H1 (cell line): ENCODE measurements at regions not wholly inside any gene's neighbourhood (a gene's known extent, or its start where the extent isn't known, plus 50 kb on each side); places are given as distances from the start of the nearest gene placed in this dataset.
A peak's percentile ranks its signal among the peaks of the same experiment; 100 is the strongest.

ENCODE experiments used
- CTCF ChIA-PET: fragments of 300-600 bp; sonication (Branson Sonifier 250); formaldehyde crosslinking; loops from one replicate; lab custom pipeline; 2021; ENCODE audit not compliant: partially characterized antibody; lab: Charles Lee
- POLR2A ChIA-PET: fragments of 300-600 bp; sonication (Branson Sonifier 250); formaldehyde crosslinking; loops from one replicate; lab custom pipeline; 2021; ENCODE audit warnings: inconsistent platforms; ENCODE audit not compliant: partially characterized antibody; lab: Charles Lee
- DNase-seq, 2 experiments: peaks; one replicate each; pipeline versions ENCODE4 v3.0.0 to v3.0.0-alpha.2; 2010 to 2022; ENCODE audit warnings: low spot score in 2 of 2, low read depth in 1 of 2, mixed read lengths in 1 of 2
- FAIRE-seq: peaks from 2 replicates; lab custom pipeline; 2011; peaks lifted over from hg19 to GRCh38; lab: Jason Lieb, UNC
- H2AFZ ChIP-seq: 2 replicates; pipeline ENCODE4 v1.8.1; 2012; ENCODE audit warnings: low read length, inconsistent platforms
- H2AK5ac ChIP-seq: 2 replicates; pipeline ENCODE4 v1.6.1; 2013; ENCODE audit warnings: low read depth, low read length
- H2BK120ac ChIP-seq: replicated peaks from 2 replicates; pipeline ENCODE3; 2013; ENCODE audit warnings: low read depth, low read length, inconsistent platforms
- H2BK12ac ChIP-seq: 2 replicates; pipeline ENCODE4 v1.6.1; 2013; ENCODE audit warnings: low read depth, low read length
- H2BK15ac ChIP-seq: 2 replicates; pipeline ENCODE4 v1.6.1; 2013; ENCODE audit warnings: low read length
- H2BK20ac ChIP-seq: 2 replicates; pipeline ENCODE4 v1.6.1; 2013; ENCODE audit warnings: low read length
- H2BK5ac ChIP-seq: 2 replicates; pipeline ENCODE4 v1.6.1; 2013; ENCODE audit warnings: low read depth, low read length
- H3K14ac ChIP-seq: 2 replicates; pipeline ENCODE4 v1.6.1; 2013; ENCODE audit warnings: inconsistent platforms; ENCODE audit not compliant: insufficient read length
- H3K18ac ChIP-seq: 2 replicates; pipeline ENCODE4 v1.6.1; 2013; ENCODE audit warnings: low read length; ENCODE audit errors: extremely low read depth
- H3K23ac ChIP-seq: 2 replicates; pipeline ENCODE4 v1.6.1; 2013; ENCODE audit warnings: inconsistent platforms; ENCODE audit not compliant: insufficient read length
- H3K23me2 ChIP-seq: 2 replicates; pipeline ENCODE4 v1.6.1; 2013; ENCODE audit warnings: low read depth, low read length
- H3K27ac ChIP-seq: 2 replicates; pipeline ENCODE4 v1.6.1; 2011; ENCODE audit warnings: low read depth, low read length, inconsistent platforms
- H3K27me3 ChIP-seq, 4 experiments: replicated peaks in 1 of 4; 1 replicate in 1 of 4; 2 replicates in 3 of 4; pipeline versions ENCODE4 v1.6.1 to v1.8.1; 2011 to 2013; ENCODE audit warnings: low read length in 3 of 4, mild to moderate bottlenecking in 3 of 4, inconsistent platforms in 2 of 4, mixed read lengths in 2 of 4, moderate library complexity in 1 of 4; ENCODE audit not compliant: control insufficient read depth in 3 of 4, insufficient read depth in 3 of 4; ENCODE audit errors: extremely low read depth in 1 of 4
- H3K36me3 ChIP-seq, 4 experiments: 2 replicates each; pipeline versions ENCODE4 v1.6.1 to v1.8.1; 2011 to 2013; ENCODE audit warnings: mild to moderate bottlenecking in 4 of 4, low read length in 3 of 4, moderate library complexity in 2 of 4, control low read depth in 1 of 4, inconsistent platforms in 1 of 4; ENCODE audit not compliant: insufficient read depth in 4 of 4, control insufficient read depth in 2 of 4
- H3K4ac ChIP-seq: replicated peaks from 2 replicates; pipeline ENCODE3; 2013; ENCODE audit warnings: low read length, low read depth, mixed read lengths, inconsistent platforms; ENCODE audit not compliant: insufficient read length
- H3K4me1 ChIP-seq, 4 experiments: replicated peaks in 1 of 4; 1 replicate in 1 of 4; 2 replicates in 3 of 4; pipeline versions ENCODE4 v1.6.1 to v1.8.1; 2011 to 2013; ENCODE audit warnings: low read length in 3 of 4, inconsistent platforms in 2 of 4, mixed read lengths in 1 of 4; ENCODE audit not compliant: insufficient read depth in 4 of 4, control insufficient read depth in 3 of 4
- H3K4me2 ChIP-seq, 2 experiments: 2 replicates each; pipeline versions ENCODE4 v1.6.1 to v1.8.1; 2011 to 2013; ENCODE audit warnings: low read depth in 2 of 2, low read length in 2 of 2, control low read depth in 1 of 2, inconsistent platforms in 1 of 2, mild to moderate bottlenecking in 1 of 2; ENCODE audit not compliant: insufficient read depth in 1 of 2
- H3K4me3 ChIP-seq, 4 experiments: fragments of 200-600, 300-600 bp in 1 of 4; sonication (generic), shearing (Covaris generic), sonication (Bioruptor Twin) in 1 of 4; 2 replicates each; pipeline versions ENCODE4 v1.5.1 to v1.8.1; 2011 to 2016; ENCODE audit warnings: low read length in 4 of 4, low read depth in 3 of 4, control low read depth in 2 of 4, inconsistent platforms in 2 of 4, mild to moderate bottlenecking in 2 of 4, mixed read lengths in 1 of 4, moderate library complexity in 1 of 4; ENCODE audit not compliant: insufficient read depth in 2 of 4; ENCODE audit errors: extremely low read depth in 1 of 4
- H3K56ac ChIP-seq: replicated peaks from 2 replicates; pipeline ENCODE3; 2013; ENCODE audit warnings: low read depth, mild to moderate bottlenecking, mixed read lengths, low read length, inconsistent platforms; ENCODE audit not compliant: insufficient read length
- H3K79me1 ChIP-seq: 2 replicates; pipeline ENCODE4 v1.6.1; 2013; ENCODE audit warnings: low read depth, low read length, control low read depth
- H3K79me2 ChIP-seq, 2 experiments: 2 replicates each; pipeline versions ENCODE4 v1.6.1 to v1.8.1; 2012 to 2013; ENCODE audit warnings: low read length in 2 of 2, mild to moderate bottlenecking in 2 of 2, inconsistent platforms in 1 of 2; ENCODE audit not compliant: insufficient read depth in 2 of 2, control insufficient read depth in 1 of 2
- H3K9ac ChIP-seq, 4 experiments: replicated peaks in 1 of 4; 1 replicate in 1 of 4; 2 replicates in 3 of 4; pipeline versions ENCODE4 v1.6.1 to v1.8.1; 2011 to 2013; ENCODE audit warnings: low read depth in 3 of 4, low read length in 3 of 4, control low read depth in 2 of 4, mild to moderate bottlenecking in 2 of 4, moderate library complexity in 2 of 4, inconsistent platforms in 1 of 4; ENCODE audit errors: extremely low read depth in 1 of 4
- H3K9me3 ChIP-seq, 2 experiments: 2 replicates each; pipeline versions ENCODE4 v1.6.1 to v1.8.1; 2012 to 2013; ENCODE audit warnings: mild to moderate bottlenecking in 2 of 2, moderate library complexity in 2 of 2, control low read depth in 1 of 2, inconsistent platforms in 1 of 2, low read depth in 1 of 2, low read length in 1 of 2, mixed read lengths in 1 of 2; ENCODE audit not compliant: insufficient read depth in 2 of 2
- H4K20me1 ChIP-seq, 2 experiments: replicated peaks in 1 of 2; 2 replicates each; pipeline versions ENCODE3 to v1.8.1; 2011 to 2013; ENCODE audit warnings: inconsistent platforms in 2 of 2, low read length in 2 of 2, mild to moderate bottlenecking in 1 of 2; ENCODE audit not compliant: insufficient read depth in 2 of 2, control insufficient read depth in 1 of 2
- H4K5ac ChIP-seq: 2 replicates; pipeline ENCODE4 v1.6.1; 2013; ENCODE audit warnings: low read length, low read depth, mixed read lengths, inconsistent platforms; ENCODE audit not compliant: insufficient read length
- H4K8ac ChIP-seq: 2 replicates; pipeline ENCODE4 v1.8.0; 2013; ENCODE audit warnings: mild to moderate bottlenecking, moderate library complexity, low read length, inconsistent platforms; ENCODE audit not compliant: insufficient read depth; ENCODE audit errors: extremely low read depth
- H4K91ac ChIP-seq: replicated peaks from 2 replicates; pipeline ENCODE3; 2013; ENCODE audit warnings: low read length, mixed read lengths, inconsistent platforms; ENCODE audit not compliant: insufficient read length
- BRCA1 ChIP-seq: IDR thresholded peaks from 2 replicates; pipeline ENCODE4 v1.6.1; 2012; ENCODE audit warnings: low read depth, low read length, improper control_type of control experiment
- GTF2F1 ChIP-seq: IDR thresholded peaks from 2 replicates; pipeline ENCODE4 v1.6.1; 2012; ENCODE audit warnings: low read depth, low read length, improper control_type of control experiment, borderline replicate concordance
- HDAC2 ChIP-seq, 2 experiments: fragments of 300-600 bp in 1 of 2; sonication (generic) in 1 of 2; IDR thresholded peaks; 2 replicates each; pipeline ENCODE4 v1.6.1; 2011 to 2012; ENCODE audit warnings: low read depth in 2 of 2, low read length in 2 of 2, mild to moderate bottlenecking in 2 of 2, moderate library complexity in 2 of 2, borderline replicate concordance in 1 of 2, inconsistent platforms in 1 of 2
- PHF8 ChIP-seq: fragments of 200-600 bp; sonication (generic); conservative IDR thresholded peaks from 2 replicates; pipeline ENCODE4 v1.7.1; 2012; ENCODE audit warnings: low read depth, mild to moderate bottlenecking, inconsistent platforms, low read length, moderate library complexity
- SAP30 ChIP-seq: fragments of 300-600 bp; sonication (generic); IDR thresholded peaks from 2 replicates; pipeline ENCODE4 v1.7.1; 2012; ENCODE audit warnings: low read length, moderate library complexity, mild to moderate bottlenecking, inconsistent platforms; ENCODE audit not compliant: insufficient read depth, insufficient replicate concordance
- SP1 ChIP-seq: IDR thresholded peaks from 2 replicates; pipeline ENCODE4 v1.6.1; 2011; ENCODE audit warnings: low read depth, low read length
- SRF ChIP-seq: IDR thresholded peaks from 2 replicates; pipeline ENCODE4 v1.6.1; 2011; ENCODE audit warnings: mild to moderate bottlenecking, low read depth, low read length, moderate library complexity
- SUZ12 ChIP-seq: fragments of 200-600 bp; sonication (generic); IDR thresholded peaks from 2 replicates; pipeline ENCODE4 v1.6.1; 2012; ENCODE audit warnings: mild to moderate bottlenecking, inconsistent platforms, low read length, moderate library complexity, mixed read lengths
- YY1 ChIP-seq: IDR thresholded peaks from 2 replicates; pipeline ENCODE4 v1.6.1; 2011; ENCODE audit warnings: low read depth, mild to moderate bottlenecking, low read length
- WGBS, 2 experiments: shearing (Covaris generic) in 1 of 2; methylation state at CpG; one replicate each; pipeline versions ENCODE4 v1.1.6 to v1.1.7; 2013 to 2015; ENCODE audit warnings: low lambda C conversion rate in 2 of 2, mixed read lengths in 2 of 2, inconsistent platforms in 1 of 2, low coverage in 1 of 2, missing lambda C conversion rate in 1 of 2; ENCODE audit not compliant: insufficient replicate concordance in 2 of 2, insufficient coverage in 1 of 2, insufficient read length in 1 of 2; ENCODE audit errors: extremely low coverage in 1 of 2, missing lambda C conversion rate in 1 of 2; 5-methylcytosine and 5-hydroxymethylcytosine counted together
- TF ChIP-seq, protein P1 (sequence below): IDR thresholded peaks from 2 replicates; pipeline ENCODE4 v1.6.1; 2012; ENCODE audit warnings: inconsistent platforms

DNA sequence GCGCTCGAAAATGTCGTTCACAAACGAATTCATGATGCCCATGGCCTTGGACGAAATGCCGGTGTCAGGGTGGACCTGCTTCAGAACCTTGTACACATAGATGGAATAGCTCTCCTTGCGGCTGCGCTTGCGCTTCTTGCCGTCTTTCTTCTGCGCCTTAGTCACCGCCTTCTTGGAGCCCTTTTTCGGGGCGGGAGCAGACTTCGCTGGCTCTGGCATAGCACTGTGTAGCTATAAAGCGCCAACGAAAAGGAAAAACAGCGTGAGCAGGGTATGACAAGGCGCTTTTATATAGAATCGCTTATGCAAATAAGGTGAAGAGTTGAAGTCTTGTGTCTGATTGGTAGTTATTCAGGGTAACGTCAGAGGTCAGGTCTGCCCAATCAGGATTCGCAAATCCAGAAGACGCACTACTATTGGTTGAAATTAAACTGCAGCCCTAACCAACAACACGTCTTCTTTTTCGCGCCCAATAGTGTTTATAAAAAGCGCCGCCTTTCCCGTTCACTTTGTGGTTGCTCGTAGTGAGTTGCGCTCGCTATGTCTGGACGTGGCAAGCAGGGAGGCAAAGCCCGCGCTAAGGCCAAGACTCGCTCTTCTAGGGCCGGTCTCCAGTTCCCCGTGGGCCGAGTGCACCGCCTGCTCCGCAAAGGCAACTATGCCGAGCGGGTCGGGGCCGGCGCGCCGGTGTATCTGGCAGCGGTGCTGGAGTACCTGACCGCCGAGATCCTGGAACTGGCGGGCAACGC lies 114.8 kb upstream of the PRSS16 start:
- peak overlapping the region; percentile 97 for H3K18ac ChIP-seq
- no peak overlapping the region for H2AFZ ChIP-seq
- H3K4me1 ChIP-seq = peaks cover 0 to 5% (median 0%) of the 10 kb centered on the region in 4 experiments; a peak in 2 of 7 replicates
- H4K91ac ChIP-seq = peak overlapping the region; percentile 83
- H3K79me2 ChIP-seq = peaks cover 0 to 7% of the 10 kb centered on the region in 2 experiments; a peak in 1 of 4 replicates
- H2BK5ac ChIP-seq = peak overlapping the region; percentile 96
- 3% methylated on average over 49 of the region's 53 CpGs; no CpG with 5 or more reads in 1 of the 2 experiments for WGBS, 2 experiments
- H3K14ac ChIP-seq = no peak overlapping the region
- ChIA-PET POLR2A (interaction anchor here (0.5 to 9.6 kb wide), 81 partner anchors 9 to 1746 kb away, joined by 3 to 824 read pairs (median 4); partner anchors contain the start of gene ZNF184), CTCF (interaction anchor here (0.7 to 2.1 kb wide), 2 partner anchors 11 to 875 kb away, joined by 3 to 6 read pairs; no protein-coding TSS in a partner anchor)
- H3K23ac ChIP-seq = no peak overlapping the region
- FAIRE-seq (peak; percentile 98), DNase-seq (peak; percentile 95 to 98)
- H2BK120ac ChIP-seq = no peak overlapping the region
- peak overlapping the region; percentile 89 to 98 (median 90) for H3K4me3 ChIP-seq
- H4K20me1 ChIP-seq = no peaks in the 10 kb centered on the region
- H3K27ac ChIP-seq = peak overlapping the region; percentile 96
- peak overlapping the region; percentile 61 for H4K5ac ChIP-seq
- no peaks in the 10 kb centered on the region for H3K9me3 ChIP-seq
- no peaks in the 10 kb centered on the region for H3K27me3 ChIP-seq
- peak overlapping the region; percentile 92; the same call in 1 of the 2 replicates for H4K8ac ChIP-seq
- H2BK20ac ChIP-seq = 0 out of 2 replicates have a peak overlapping the region, but pooled peaks have one; percentile 48
- H3K4me2 ChIP-seq = peak overlapping the region; percentile 75 to 97
- H3K23me2 ChIP-seq = peaks cover 10% of the 10 kb centered on the region
- no peak overlapping the region for H3K4ac ChIP-seq
- no peak overlapping the region for H3K56ac ChIP-seq
- no peaks in the 10 kb centered on the region for H3K79me1 ChIP-seq
- peak overlapping the region; percentile 93; the same call in 1 of the 2 replicates for H2BK12ac ChIP-seq
- H3K9ac ChIP-seq = peak overlapping the region; percentile 96 to 99 (median 97)
- no peak overlapping the region for H2AK5ac ChIP-seq
- H2BK15ac ChIP-seq = no peak overlapping the region
- H3K36me3 ChIP-seq = no peaks in the 10 kb centered on the region
- peak; percentile 95 for TF ChIP-seq GTF2F1
- TF ChIP-seq, protein P1, sequence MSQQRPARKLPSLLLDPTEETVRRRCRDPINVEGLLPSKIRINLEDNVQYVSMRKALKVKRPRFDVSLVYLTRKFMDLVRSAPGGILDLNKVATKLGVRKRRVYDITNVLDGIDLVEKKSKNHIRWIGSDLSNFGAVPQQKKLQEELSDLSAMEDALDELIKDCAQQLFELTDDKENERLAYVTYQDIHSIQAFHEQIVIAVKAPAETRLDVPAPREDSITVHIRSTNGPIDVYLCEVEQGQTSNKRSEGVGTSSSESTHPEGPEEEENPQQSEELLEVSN = no peak; the same call in 1 of the 2 replicates
- TF ChIP-seq PHF8 = peak; percentile 77
- TF ChIP-seq BRCA1 = no peak
- TF ChIP-seq SRF = no peak
- 0 out of 2 replicates have a peak, but pooled peaks have one; percentile 18 for TF ChIP-seq YY1
- TF ChIP-seq HDAC2 (IDR thresholded peaks at IDR 0.05; ENCODE audit: borderline replicate concordance in 1 of 2, low read depth in 2 of 2, low read length in 2 of 2) = no peak
- TF ChIP-seq SP1 = peak; percentile 100
- TF ChIP-seq SUZ12 = no peak
- TF ChIP-seq SAP30 = no peak
